Gastrocnemius medialis (tissue), 4 donors: ENCODE measurements at regions not wholly inside any gene's neighbourhood (a gene's known extent, or its start where the extent isn't known, plus 50 kb on each side); places are given as distances from the start of the nearest gene placed in this dataset.

Experiments used
- ATAC-seq, 2 donors: fragments of 150-250 bp; one replicate each; pipeline ENCODE4 v1.9.1; 2016
- DNase-seq, 2 donors: peaks; one replicate each; pipeline ENCODE4 v3.0.0-alpha.2; 2019
- H3K27ac ChIP-seq, 4 donors: fragments of 200-600 bp; sonication (generic); 1 replicate in 1 of 4; 2 replicates in 3 of 4; pipeline ENCODE4 v1.5.1; 2016 to 2018; ENCODE audit warnings: mild to moderate bottlenecking in 2 of 4, moderate library complexity in 1 of 4
- H3K27me3 ChIP-seq, 3 donors: fragments of 200-600 bp; sonication (generic) in 2 of 3; 1 replicate in 1 of 3; 2 replicates in 2 of 3; pipeline versions ENCODE4 v1.5.1 to v1.6.0; 2016 to 2019; ENCODE audit warnings: mild to moderate bottlenecking in 1 of 3, moderate library complexity in 1 of 3
- H3K36me3 ChIP-seq, 2 donors: fragments of 200-600 bp; sonication (generic) in 1 of 2; one replicate each; pipeline ENCODE4 v1.5.1; 2017 to 2018
- H3K4me1 ChIP-seq, 2 donors: fragments of 200-600 bp; sonication (generic) in 1 of 2; one replicate each; pipeline ENCODE4 v1.5.1; 2016 to 2017; ENCODE audit warnings: mild to moderate bottlenecking in 2 of 2
- H3K4me3 ChIP-seq, 4 donors: fragments of 200-600 bp; sonication (generic) in 3 of 4; 1 replicate in 1 of 4; 2 replicates in 3 of 4; pipeline ENCODE4 v1.5.1; 2016 to 2019; ENCODE audit warnings: mild to moderate bottlenecking in 2 of 4
- H3K9me3 ChIP-seq, 3 donors: fragments of 200-600 bp; sonication (generic) in 2 of 3; 1 replicate in 1 of 3; 2 replicates in 2 of 3; pipeline ENCODE4 v1.5.1; 2016 to 2019
- POLR2A ChIP-seq, 2 donors: fragments of 450-650 bp; IDR thresholded peaks; one replicate each; pipeline ENCODE4 v1.6.1; 2017; ENCODE audit warnings: antibody characterized with exemption in 2 of 2, mild to moderate bottlenecking in 2 of 2, moderate library complexity in 2 of 2
- in situ Hi-C, 4 donors: fragments of 200-750 bp; cut with MboI; loops; one replicate each; pipeline versions ENCODE4 v1.15.0 to v1.8.0; 2017; ENCODE audit warnings: low sequenced_read_pairs in 4 of 4
- intact Hi-C: fragments of 100-400 bp; cut with DNase I; formaldehyde crosslinking; loops from one replicate; pipeline ENCODE4 v1.15.1; 2023; ENCODE audit warnings: low total_unique reads
- TF ChIP-seq, protein P1 (sequence below), 5 experiments: fragments of 450-650 bp in 3 of 5; fragments of 200-600 bp in 2 of 5; sonication (generic) in 2 of 5; IDR thresholded peaks in 4 of 5; conservative IDR thresholded peaks in 1 of 5; 1 replicate in 4 of 5; 2 replicates in 1 of 5; pipeline ENCODE4 v1.5.1; 2016 to 2019; ENCODE audit warnings: antibody characterized with exemption in 5 of 5, mild to moderate bottlenecking in 3 of 5, moderate library complexity in 3 of 5

DNA sequence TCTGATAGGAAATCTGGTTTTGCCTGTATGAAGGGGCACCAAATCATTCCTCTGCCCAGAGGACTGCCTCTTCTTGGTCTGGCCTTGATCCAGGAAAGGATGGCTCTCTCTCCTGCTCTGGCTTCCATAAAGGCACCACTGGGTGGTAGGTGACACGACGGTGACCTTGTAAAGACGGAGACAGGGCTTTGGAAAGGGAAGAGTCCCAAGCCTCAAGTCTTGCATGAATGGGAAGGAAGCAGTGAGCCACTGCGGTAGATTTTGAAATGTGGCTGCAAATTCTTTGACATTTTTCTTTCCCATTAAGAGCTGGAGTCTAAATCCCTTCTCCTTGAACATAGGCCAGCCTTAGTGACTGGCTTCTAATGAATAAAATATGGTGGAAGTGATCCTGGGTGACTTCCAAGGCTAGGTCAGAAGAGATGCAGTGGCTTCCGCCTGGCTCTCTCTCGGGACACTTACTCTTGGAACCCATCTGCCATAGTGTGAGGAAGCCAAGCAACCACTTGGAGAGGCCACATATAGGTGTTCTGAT is 347.4 kb downstream of the BCOR start:
- DNase-seq (no peak), ATAC-seq (no peak)
- H3K9me3 ChIP-seq = no peaks in the 10 kb centered on the region
- peaks cover 0 to 2% of the 10 kb centered on the region in 2 donors for H3K4me1 ChIP-seq
- no peak overlapping the region for H3K27ac ChIP-seq
- TF ChIP-seq, protein P1, sequence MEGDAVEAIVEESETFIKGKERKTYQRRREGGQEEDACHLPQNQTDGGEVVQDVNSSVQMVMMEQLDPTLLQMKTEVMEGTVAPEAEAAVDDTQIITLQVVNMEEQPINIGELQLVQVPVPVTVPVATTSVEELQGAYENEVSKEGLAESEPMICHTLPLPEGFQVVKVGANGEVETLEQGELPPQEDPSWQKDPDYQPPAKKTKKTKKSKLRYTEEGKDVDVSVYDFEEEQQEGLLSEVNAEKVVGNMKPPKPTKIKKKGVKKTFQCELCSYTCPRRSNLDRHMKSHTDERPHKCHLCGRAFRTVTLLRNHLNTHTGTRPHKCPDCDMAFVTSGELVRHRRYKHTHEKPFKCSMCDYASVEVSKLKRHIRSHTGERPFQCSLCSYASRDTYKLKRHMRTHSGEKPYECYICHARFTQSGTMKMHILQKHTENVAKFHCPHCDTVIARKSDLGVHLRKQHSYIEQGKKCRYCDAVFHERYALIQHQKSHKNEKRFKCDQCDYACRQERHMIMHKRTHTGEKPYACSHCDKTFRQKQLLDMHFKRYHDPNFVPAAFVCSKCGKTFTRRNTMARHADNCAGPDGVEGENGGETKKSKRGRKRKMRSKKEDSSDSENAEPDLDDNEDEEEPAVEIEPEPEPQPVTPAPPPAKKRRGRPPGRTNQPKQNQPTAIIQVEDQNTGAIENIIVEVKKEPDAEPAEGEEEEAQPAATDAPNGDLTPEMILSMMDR (IDR thresholded peaks at IDR 0.05 in 4 of 5, conservative IDR thresholded peaks at IDR 0.05 in 1 of 5) = no peak
- no peak for TF ChIP-seq POLR2A (IDR thresholded peaks at IDR 0.05)
- intact Hi-C loops = no loop called here
- H3K27me3 ChIP-seq = no peaks in the 10 kb centered on the region
- no peak overlapping the region for H3K4me3 ChIP-seq
- in situ Hi-C loops = no loop called here
- no peaks in the 10 kb centered on the region for H3K36me3 ChIP-seq

DNA sequence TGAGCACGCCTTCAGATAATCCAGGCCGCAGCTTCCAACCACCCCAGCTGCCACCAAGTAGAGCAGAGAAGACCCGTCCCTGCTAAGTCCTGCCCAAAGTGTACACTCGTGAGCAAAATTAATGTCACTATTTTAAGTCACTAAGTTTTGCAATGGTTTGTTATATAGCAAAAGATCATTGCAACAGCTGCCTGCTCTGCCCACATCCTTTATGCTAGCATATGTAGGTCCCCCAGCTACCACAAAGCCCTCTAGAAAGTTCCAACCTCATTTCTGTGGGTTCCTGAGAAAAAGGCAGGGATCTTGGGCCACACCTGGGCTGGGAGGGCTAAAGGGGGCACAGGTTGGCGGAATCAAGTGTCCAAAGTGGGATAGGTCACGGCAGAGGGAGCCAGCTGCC is 346.9 kb downstream of the BCOR start:
- Histone ChIP-seq H3K4me3 (no peak overlapping the region), H3K4me1 (peaks cover 1 to 5% of the 10 kb centered on the region in 2 donors), H3K36me3 (no peaks in the 10 kb centered on the region), H3K27ac (no peak overlapping the region), H3K9me3 (no peaks in the 10 kb centered on the region), H3K27me3 (no peaks in the 10 kb centered on the region)
- in situ Hi-C loops (no loop called here), intact Hi-C loops (no loop called here)
- DNase-seq (no peak), ATAC-seq (no peak)
- TF ChIP-seq, protein P1 (IDR thresholded peaks at IDR 0.05 in 4 of 5, conservative IDR thresholded peaks at IDR 0.05 in 1 of 5) = no peak
- TF ChIP-seq POLR2A (IDR thresholded peaks at IDR 0.05) = no peak

DNA sequence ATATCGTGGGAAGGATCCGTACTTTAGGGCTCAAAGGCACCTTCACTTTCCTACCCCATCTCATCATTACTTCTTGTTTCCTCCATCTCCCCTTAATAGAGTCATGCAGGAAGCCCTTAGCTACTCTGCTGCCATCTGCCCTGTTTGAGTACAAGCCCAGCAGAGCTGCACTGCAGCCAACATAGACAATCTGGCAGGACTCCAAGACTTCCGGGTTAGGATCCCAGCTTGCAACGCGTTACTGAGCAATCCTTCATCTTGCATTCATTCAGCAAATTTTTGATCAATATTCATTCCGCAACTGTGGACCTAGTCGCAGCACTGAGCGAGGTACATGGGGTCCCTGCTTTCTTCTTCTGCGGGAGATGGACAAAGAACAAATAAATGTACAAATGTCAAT is 344.9 kb downstream of the BCOR start:
- Histone ChIP-seq H3K4me1 (peaks cover 8 to 10% of the 10 kb centered on the region in 2 donors), H3K9me3 (no peaks in the 10 kb centered on the region), H3K4me3 (no peak overlapping the region), H3K27me3 (no peaks in the 10 kb centered on the region), H3K27ac (no peak overlapping the region), H3K36me3 (no peaks in the 10 kb centered on the region)
- intact Hi-C loops = no loop called here
- DNase-seq (no peak), ATAC-seq (no peak)
- in situ Hi-C loops = no loop called here
- no peak for TF ChIP-seq POLR2A (IDR thresholded peaks at IDR 0.05)
- TF ChIP-seq, protein P1 (IDR thresholded peaks at IDR 0.05 in 4 of 5, conservative IDR thresholded peaks at IDR 0.05 in 1 of 5) = no peak

DNA sequence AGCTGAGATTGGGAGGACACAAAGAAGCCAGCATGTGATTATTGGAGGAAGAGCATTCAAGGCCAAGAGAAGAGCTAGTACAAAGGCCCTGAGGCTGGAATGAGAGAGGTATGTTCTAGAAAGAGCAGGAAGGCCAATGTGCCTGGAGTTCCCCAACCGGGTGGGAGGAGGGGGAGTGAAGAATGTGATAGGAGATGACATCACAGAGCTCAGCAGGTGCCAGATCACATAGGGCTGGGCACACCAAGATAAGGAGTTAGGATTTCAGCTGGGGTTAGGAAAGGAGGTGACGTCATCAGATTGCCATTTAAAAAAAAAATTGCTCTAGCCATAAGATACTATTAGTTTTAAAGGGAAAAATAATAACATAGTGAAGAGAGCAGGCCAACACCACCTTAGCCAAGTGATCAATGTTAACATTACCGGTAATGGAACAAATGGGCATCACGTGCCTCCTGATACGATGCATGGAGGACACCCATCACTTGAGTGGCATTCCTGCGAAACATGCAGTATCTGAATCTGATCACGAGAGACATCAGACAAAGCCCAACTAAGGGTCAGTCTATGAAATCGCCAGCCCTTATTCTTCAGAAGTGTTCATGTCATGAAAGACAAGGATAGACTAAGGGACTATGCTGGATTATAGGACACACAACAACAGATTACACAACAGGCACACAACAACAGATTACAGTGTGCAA is 344.3 kb downstream of the BCOR start:
- Histone ChIP-seq H3K27me3 (no peaks in the 10 kb centered on the region), H3K9me3 (no peaks in the 10 kb centered on the region), H3K4me1 (peaks cover 8 to 10% of the 10 kb centered on the region in 2 donors), H3K27ac (no peak overlapping the region), H3K36me3 (no peaks in the 10 kb centered on the region), H3K4me3 (no peak overlapping the region)
- intact Hi-C loops = no loop called here
- ATAC-seq = no peak
- no peak for DNase-seq
- in situ Hi-C loops = no loop called here
- no peak for TF ChIP-seq POLR2A (IDR thresholded peaks at IDR 0.05)
- TF ChIP-seq, protein P1 (IDR thresholded peaks at IDR 0.05 in 4 of 5, conservative IDR thresholded peaks at IDR 0.05 in 1 of 5) = no peak
